HepG2 (cell line): ENCODE measurements at regions not wholly inside any gene's neighbourhood (a gene's known extent, or its start where the extent isn't known, plus 50 kb on each side); places are given as distances from the start of the nearest gene placed in this dataset.

Source experiments
- CBX5 ChIP-seq: sonication (generic); formaldehyde crosslinking; IDR thresholded peaks from 2 replicates; pipeline ENCODE4 v1.4.0; 2020; ENCODE audit warnings: missing genetic modification reagents, borderline replicate concordance
- CTCF ChIP-seq: sonication (generic); formaldehyde crosslinking; IDR thresholded peaks from 2 replicates; pipeline ENCODE4 v1.5.0; 2020; ENCODE audit warnings: mild to moderate bottlenecking, missing genetic modification reagents, moderate library complexity
- EHMT2 ChIP-seq: fragments of 200-600 bp; sonication (generic); IDR thresholded peaks from 2 replicates; pipeline ENCODE4 v1.7.0; 2017; ENCODE audit warnings: antibody characterized with exemption, low read depth, low read length, borderline replicate concordance
- ELF4 ChIP-seq: sonication (generic); formaldehyde crosslinking; IDR thresholded peaks from 2 replicates; pipeline ENCODE4 v1.5.0; 2020; ENCODE audit warnings: missing genetic modification reagents, mild to moderate bottlenecking, moderate library complexity, borderline replicate concordance
- KDM5A ChIP-seq: fragments of 200-600 bp; sonication (generic); IDR thresholded peaks from 2 replicates; pipeline ENCODE4 v1.7.0; 2018; ENCODE audit warnings: antibody characterized with exemption, mild to moderate bottlenecking, low read length, borderline replicate concordance
- MTA1 ChIP-seq: sonication (generic); formaldehyde crosslinking; IDR thresholded peaks from 2 replicates; pipeline ENCODE4 v1.4.0; 2020; ENCODE audit warnings: missing genetic modification reagents, mild to moderate bottlenecking, borderline replicate concordance
- PBX3 ChIP-seq: sonication (generic); formaldehyde crosslinking; IDR thresholded peaks from 2 replicates; pipeline ENCODE4 v1.8.1; 2023; ENCODE audit warnings: missing genetic modification reagents, inconsistent platforms, borderline replicate concordance
- POLR2A ChIP-seq, 2 experiments: IDR thresholded peaks; 2 replicates each; pipeline ENCODE4 v1.6.1; 2011; ENCODE audit warnings: low read depth in 2 of 2, low read length in 2 of 2, mild to moderate bottlenecking in 1 of 2, moderate library complexity in 1 of 2; ENCODE audit not compliant: insufficient read depth in 1 of 2
- RCOR2 ChIP-seq: IDR thresholded peaks from 2 replicates; pipeline ENCODE4 v1.6.1; 2016; ENCODE audit warnings: missing biosample characterization, missing genetic modification reagents
- SRSF9 ChIP-seq: fragments of 200-400 bp; formaldehyde crosslinking; IDR thresholded peaks from 2 replicates; pipeline ENCODE4 v1.6.1; 2018; ENCODE audit warnings: borderline replicate concordance, mild to moderate bottlenecking, low read depth, low read length; ENCODE audit not compliant: insufficient read depth, poor library complexity, severe bottlenecking
- TAF1 ChIP-seq: sonication (generic); formaldehyde crosslinking; IDR thresholded peaks from 2 replicates; pipeline ENCODE4 v1.4.0; 2020; ENCODE audit warnings: missing genetic modification reagents
- TOE1 ChIP-seq: sonication (generic); formaldehyde crosslinking; IDR thresholded peaks from 2 replicates; pipeline ENCODE4 v1.4.0; 2020; ENCODE audit warnings: mild to moderate bottlenecking, missing genetic modification reagents
- USF2 ChIP-seq, 2 experiments: sonication (generic) in 1 of 2; formaldehyde crosslinking in 1 of 2; IDR thresholded peaks; 2 replicates each; pipeline versions ENCODE4 v1.5.1 to v1.6.1; 2011 to 2020; ENCODE audit warnings: borderline replicate concordance in 1 of 2, low read depth in 1 of 2, low read length in 1 of 2, mild to moderate bottlenecking in 1 of 2, missing genetic modification reagents in 1 of 2, moderate library complexity in 1 of 2

- TF ChIP-seq POLR2A (IDR thresholded peaks at IDR 0.05; ENCODE audit: insufficient read depth in 1 of 2, low read depth in 2 of 2, low read length in 2 of 2) (no peak), PBX3 (CRISPR knock-in tag) (no peak), TAF1 (CRISPR knock-in tag) (no peak), CTCF (CRISPR knock-in tag) (no peak), ELF4 (CRISPR knock-in tag) (no peak), EHMT2 (no peak), USF2 (IDR thresholded peaks at IDR 0.05; ENCODE audit: low read depth, low read length) (no peak), USF2 (CRISPR knock-in tag; IDR thresholded peaks at IDR 0.05; ENCODE audit: borderline replicate concordance) (no peak), KDM5A (no peak), SRSF9 (no peak), TOE1 (CRISPR knock-in tag) (no peak), MTA1 (CRISPR knock-in tag) (no peak), CBX5 (CRISPR knock-in tag) (no peak), RCOR2 (CRISPR knock-in tag) (no peak)
Observed at GRCh38 chr5:110063640-110064602, 374.2 kb downstream of the MAN2A1 start.
